ENCODE measurements at regions not wholly inside any gene's neighbourhood (a gene's known extent, or its start where the extent isn't known, plus 50 kb on each side); places are given as distances from the start of the nearest gene placed in this dataset.

GRCh38 chr17:52242268-52242667, 83.8 kb upstream of the CA10 start:
- DNase-seq (ENCODE audit: low read depth in 3 of 3): no peak

- no peak for DNase-seq (ENCODE audit: low read depth in 3 of 3)
Observed at GRCh38 chr17:52237151-52237550, 78.6 kb upstream of the CA10 start.

- DNase-seq (ENCODE audit: low read depth in 3 of 3): no peak
Observed at GRCh38 chr17:52235516-52235915, 77.0 kb upstream of the CA10 start.

GRCh38 chr17:52233632-52234031, 75.1 kb upstream of the CA10 start:
- DNase-seq (ENCODE audit: low read depth in 3 of 3): no peak

GRCh38 chr17:52233176-52233575, 74.7 kb upstream of the CA10 start:
- DNase-seq (ENCODE audit: low read depth in 3 of 3): no peak

- no peak for DNase-seq (ENCODE audit: low read depth in 3 of 3)
Observed at GRCh38 chr17:52228823-52229222, 70.3 kb upstream of the CA10 start.

- DNase-seq (ENCODE audit: low read depth in 3 of 3): no peak
Observed at GRCh38 chr17:52227926-52228325, 69.4 kb upstream of the CA10 start.

GRCh38 chr17:52213451-52213850, 54.9 kb upstream of the CA10 start:
- no peak for DNase-seq (ENCODE audit: low read depth in 3 of 3)

- DNase-seq (ENCODE audit: low read depth in 3 of 3): no peak
Observed at GRCh38 chr17:52212851-52213250, 54.3 kb upstream of the CA10 start.

GRCh38 chr17:52209507-52209906, 51.0 kb upstream of the CA10 start:
- DNase-seq (ENCODE audit: low read depth in 3 of 3): no peak
